Mesenchymal stem cell (in vitro differentiated cells and primary cell): ENCODE measurements at regions not wholly inside any gene's neighbourhood (a gene's known extent, or its start where the extent isn't known, plus 50 kb on each side); places are given as distances from the start of the nearest gene placed in this dataset.
A peak's percentile ranks its signal among the peaks of the same experiment; 100 is the strongest.

ENCODE experiments used
- DNase-seq: peaks from one replicate; pipeline ENCODE4 v3.0.0-alpha.2; 2013
- H2AFZ ChIP-seq: one replicate; pipeline ENCODE4 v1.6.1; 2013; ENCODE audit warnings: low read depth, mild to moderate bottlenecking, control low read depth, inconsistent platforms, low read length, moderate library complexity
- H2AK5ac ChIP-seq: 2 replicates; pipeline ENCODE4 v1.6.1; 2013; ENCODE audit warnings: low read length, moderate library complexity, mild to moderate bottlenecking, inconsistent platforms; ENCODE audit not compliant: severe bottlenecking
- H2BK120ac ChIP-seq: one replicate; pipeline ENCODE4 v1.6.1; 2013; ENCODE audit warnings: low read depth, mild to moderate bottlenecking, inconsistent platforms, low read length, moderate library complexity
- H2BK12ac ChIP-seq, 2 experiments: one replicate each; pipeline ENCODE4 v1.6.1; 2013; ENCODE audit warnings: inconsistent platforms in 2 of 2, low read length in 2 of 2, mild to moderate bottlenecking in 2 of 2, moderate library complexity in 2 of 2, control low read depth in 1 of 2
- H2BK15ac ChIP-seq: one replicate; pipeline ENCODE4 v1.6.1; 2013; ENCODE audit warnings: mild to moderate bottlenecking, low read depth, inconsistent platforms; ENCODE audit not compliant: poor library complexity, severe bottlenecking
- H2BK5ac ChIP-seq: 2 replicates; pipeline ENCODE4 v1.6.1; 2013; ENCODE audit warnings: low read depth, mild to moderate bottlenecking, low read length, control low read depth, inconsistent platforms; ENCODE audit not compliant: poor library complexity, severe bottlenecking
- H3K14ac ChIP-seq, 2 experiments: one replicate each; pipeline ENCODE4 v1.6.1; 2013; ENCODE audit warnings: inconsistent platforms in 2 of 2, low read length in 2 of 2, control low read depth in 1 of 2, mild to moderate bottlenecking in 1 of 2, moderate library complexity in 1 of 2
- H3K18ac ChIP-seq, 2 experiments: one replicate each; pipeline ENCODE4 v1.6.1; 2013; ENCODE audit warnings: inconsistent platforms in 2 of 2, low read length in 2 of 2, control low read depth in 1 of 2, low read depth in 1 of 2, mild to moderate bottlenecking in 1 of 2
- H3K23ac ChIP-seq, 2 experiments: one replicate each; pipeline ENCODE4 v1.6.1; 2013; ENCODE audit warnings: inconsistent platforms in 2 of 2, low read length in 2 of 2, mild to moderate bottlenecking in 2 of 2, moderate library complexity in 2 of 2, control low read depth in 1 of 2
- H3K27ac ChIP-seq: 2 replicates; pipeline ENCODE4 v1.5.1; 2013; ENCODE audit warnings: mild to moderate bottlenecking, moderate library complexity, low read length, control low read depth, inconsistent platforms; ENCODE audit not compliant: poor library complexity, severe bottlenecking
- H3K27me3 ChIP-seq, 2 experiments: 2 replicates each; pipeline versions ENCODE4 v1.6.1 to v1.7.0; 2013; ENCODE audit warnings: low read length in 2 of 2, mild to moderate bottlenecking in 2 of 2, moderate library complexity in 2 of 2, control low read depth in 1 of 2, inconsistent platforms in 1 of 2; ENCODE audit not compliant: control insufficient read depth in 1 of 2, insufficient read depth in 1 of 2
- H3K36me3 ChIP-seq, 2 experiments: 2 replicates each; pipeline versions ENCODE4 v1.6.1 to v1.7.0; 2013; ENCODE audit warnings: low read length in 2 of 2, control low read depth in 1 of 2, inconsistent platforms in 1 of 2, low read depth in 1 of 2, mild to moderate bottlenecking in 1 of 2; ENCODE audit not compliant: insufficient read depth in 2 of 2, control insufficient read depth in 1 of 2
- H3K4ac ChIP-seq, 2 experiments: one replicate each; pipeline ENCODE4 v1.6.1; 2013; ENCODE audit warnings: inconsistent platforms in 2 of 2, low read length in 2 of 2, mild to moderate bottlenecking in 2 of 2, moderate library complexity in 2 of 2, control low read depth in 1 of 2, low read depth in 1 of 2
- H3K4me1 ChIP-seq: 2 replicates; pipeline ENCODE4 v1.6.1; 2013; ENCODE audit warnings: low read depth, low read length, control low read depth; ENCODE audit not compliant: control insufficient read depth, insufficient read depth
- H3K4me2 ChIP-seq: 2 replicates; pipeline ENCODE4 v1.6.1; 2013; ENCODE audit warnings: low read length, mild to moderate bottlenecking, inconsistent platforms; ENCODE audit not compliant: poor library complexity, severe bottlenecking
- H3K4me3 ChIP-seq, 2 experiments: 2 replicates each; pipeline versions ENCODE4 v1.5.1 to v1.7.0; 2013; ENCODE audit warnings: low read length in 2 of 2, mild to moderate bottlenecking in 2 of 2, control low read depth in 1 of 2, low read depth in 1 of 2; ENCODE audit not compliant: insufficient read depth in 1 of 2
- H3K79me1 ChIP-seq: replicated peaks from 2 replicates; pipeline ENCODE4 v1.6.1; 2013; ENCODE audit warnings: mild to moderate bottlenecking, control low read depth, low read length, inconsistent platforms; ENCODE audit not compliant: poor library complexity, severe bottlenecking
- H3K9ac ChIP-seq: 2 replicates; pipeline ENCODE4 v1.7.0; 2013; ENCODE audit warnings: mild to moderate bottlenecking, low read length, moderate library complexity
- H3K9me3 ChIP-seq: 2 replicates; pipeline ENCODE4 v1.7.0; 2013; ENCODE audit warnings: mild to moderate bottlenecking, low read length; ENCODE audit not compliant: control insufficient read depth
- H4K8ac ChIP-seq: one replicate; pipeline ENCODE4 v1.6.1; 2013; ENCODE audit warnings: inconsistent platforms, mild to moderate bottlenecking, low read length, moderate library complexity
- H4K91ac ChIP-seq: one replicate; pipeline ENCODE4 v1.6.1; 2013; ENCODE audit warnings: mild to moderate bottlenecking, low read length, inconsistent platforms
- WGBS: methylation state at CpG from one replicate; pipeline ENCODE4 v1.1.7; 2013; ENCODE audit warnings: mixed read lengths; 5-methylcytosine and 5-hydroxymethylcytosine counted together

- Histone ChIP-seq H4K91ac (no peak overlapping the region), H3K27me3 (no peaks in the 10 kb centered on the region), H3K27ac (no peak overlapping the region), H2BK5ac (no peak overlapping the region), H3K18ac (no peak overlapping the region), H3K23ac (no peak overlapping the region), H2BK120ac (no peak overlapping the region), H2BK15ac (no peak overlapping the region), H2BK12ac (no peak overlapping the region), H3K79me1 (no peaks in the 10 kb centered on the region), H3K4me1 (no peaks in the 10 kb centered on the region), H2AFZ (no peak overlapping the region), H3K14ac (no peak overlapping the region), H3K9ac (no peak overlapping the region), H4K8ac (no peak overlapping the region), H3K4me2 (no peak overlapping the region), H3K9me3 (no peaks in the 10 kb centered on the region), H3K4me3 (no peak overlapping the region), H3K4ac (no peak overlapping the region), H3K36me3 (no peaks in the 10 kb centered on the region), H2AK5ac (no peak overlapping the region)
- no peak for DNase-seq
- 80% methylated on average over 1 of the region's 1 CpG for WGBS
Measured at GRCh38 chr13:58480061-58480460, 848.5 kb downstream of the PCDH17 start.

DNA sequence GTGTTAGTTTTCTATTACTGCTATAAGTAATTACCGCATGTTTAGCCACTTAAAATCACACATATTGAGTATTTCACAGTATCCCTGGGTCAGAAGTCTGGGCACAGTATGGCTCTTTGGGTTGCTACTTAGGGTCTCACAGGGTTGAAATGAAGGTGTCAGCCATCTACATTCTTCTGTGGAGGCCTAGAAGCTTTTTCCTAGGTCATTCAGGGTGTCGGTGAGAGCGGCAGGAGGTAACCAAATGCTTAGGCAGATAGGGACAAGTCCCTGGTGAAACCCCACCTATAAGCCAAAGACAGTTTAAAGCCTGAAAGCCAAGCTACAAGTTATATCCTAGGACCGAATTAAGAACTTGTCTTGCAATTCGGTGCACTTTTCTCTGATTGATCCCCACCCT is 856.7 kb downstream of the PCDH17 start:
- Histone ChIP-seq H3K9me3 (no peaks in the 10 kb centered on the region), H3K14ac (no peak overlapping the region), H3K4me2 (no peak overlapping the region), H2BK15ac (no peak overlapping the region), H2AK5ac (no peak overlapping the region), H2BK120ac (no peak overlapping the region), H3K4me3 (no peak overlapping the region), H3K9ac (no peak overlapping the region), H2AFZ (no peak overlapping the region), H3K23ac (no peak overlapping the region), H3K36me3 (no peaks in the 10 kb centered on the region), H3K27ac (no peak overlapping the region), H3K18ac (no peak overlapping the region), H2BK12ac (no peak overlapping the region), H3K27me3 (no peaks in the 10 kb centered on the region), H2BK5ac (no peak overlapping the region), H4K91ac (no peak overlapping the region), H3K4ac (no peak overlapping the region), H3K79me1 (no peaks in the 10 kb centered on the region), H4K8ac (no peak overlapping the region), H3K4me1 (no peaks in the 10 kb centered on the region)
- DNase-seq, result no peak
- 70% methylated on average over 4 of the region's 5 CpGs for WGBS

DNA sequence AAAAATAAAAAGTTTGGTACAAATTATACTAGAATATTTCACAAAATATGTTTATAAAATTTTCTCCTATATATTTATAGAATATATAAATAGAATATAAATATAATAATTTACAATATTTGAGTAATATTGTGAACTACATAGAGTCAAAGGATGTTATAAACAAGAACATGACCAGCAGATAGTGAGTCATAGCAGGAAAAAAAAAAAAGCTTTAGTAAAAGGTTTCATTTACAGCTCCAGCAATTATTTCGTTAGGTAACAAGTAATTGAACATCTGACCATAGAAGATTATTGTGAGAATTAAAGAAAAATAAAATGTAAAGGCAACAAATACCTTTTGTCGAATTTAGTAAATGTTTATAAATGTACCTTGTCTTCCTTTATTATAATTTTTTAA is 864.1 kb downstream of the PCDH17 start:
- Histone ChIP-seq H2BK5ac (no peak overlapping the region), H2AFZ (no peak overlapping the region), H2BK15ac (no peak overlapping the region), H3K79me1 (no peaks in the 10 kb centered on the region), H3K23ac (no peak overlapping the region), H2AK5ac (no peak overlapping the region), H4K91ac (no peak overlapping the region), H3K27ac (no peak overlapping the region), H2BK120ac (no peak overlapping the region), H3K4me2 (no peak overlapping the region), H3K4ac (no peak overlapping the region), H3K18ac (no peak overlapping the region), H3K4me3 (no peak overlapping the region), H4K8ac (no peak overlapping the region), H3K27me3 (no peaks in the 10 kb centered on the region), H3K4me1 (no peaks in the 10 kb centered on the region), H2BK12ac (no peak overlapping the region), H3K9ac (no peak overlapping the region), H3K9me3 (peaks cover 7% of the 10 kb centered on the region), H3K36me3 (no peaks in the 10 kb centered on the region), H3K14ac (no peak overlapping the region)
- peak; percentile 12 for DNase-seq
- no CpG with 5 or more reads among the region's 2 CpGs for WGBS

- no peaks in the 10 kb centered on the region for H3K4me1 ChIP-seq
- H3K9ac ChIP-seq, result no peak overlapping the region
- no peak overlapping the region for H2AFZ ChIP-seq
- H3K4me3 ChIP-seq, result no peak overlapping the region
- H3K27ac ChIP-seq, result no peak overlapping the region
- no peaks in the 10 kb centered on the region for H3K36me3 ChIP-seq
- no peak overlapping the region for H3K4ac ChIP-seq
- DNase-seq, result no peak
- H3K18ac ChIP-seq, result no peak overlapping the region
- no peak overlapping the region for H2BK12ac ChIP-seq
- no peak overlapping the region for H2BK15ac ChIP-seq
- no peaks in the 10 kb centered on the region for H3K27me3 ChIP-seq
- no peak overlapping the region for H3K4me2 ChIP-seq
- no peak overlapping the region for H3K23ac ChIP-seq
- no peaks in the 10 kb centered on the region for H3K79me1 ChIP-seq
- H3K9me3 ChIP-seq, result peaks cover 7% of the 10 kb centered on the region
- H2BK120ac ChIP-seq, result no peak overlapping the region
- no peak overlapping the region for H2BK5ac ChIP-seq
- H4K8ac ChIP-seq, result no peak overlapping the region
- no peak overlapping the region for H2AK5ac ChIP-seq
- no peak overlapping the region for H4K91ac ChIP-seq
- H3K14ac ChIP-seq, result no peak overlapping the region
- WGBS, result 92% methylated on average over 1 of the region's 1 CpG
Measured at GRCh38 chr13:58500938-58501337, 869.4 kb downstream of the PCDH17 start.
